ENCODE measurements at regions not wholly inside any gene's neighbourhood (a gene's known extent, or its start where the extent isn't known, plus 50 kb on each side); places are given as distances from the start of the nearest gene placed in this dataset.

- no peak for TF ChIP-seq CTCF (IDR thresholded peaks at IDR 0.05)
- no peak for ATAC-seq (ENCODE audit: insufficient number of reproducible peaks, low FRiP score, low read depth)
- Histone ChIP-seq H3K27ac (no peak overlapping the region), H3K4me3 (no peak overlapping the region), H3K4me1 (ENCODE audit: control insufficient read depth in 1 of 2, low read depth in 2 of 2) (no peaks in the 10 kb centered on the region), H3K27me3 (replicated peaks; ENCODE audit: insufficient read depth) (no peaks in the 10 kb centered on the region), H3K36me3 (no peaks in the 10 kb centered on the region), H3K9me3 (no peaks in the 10 kb centered on the region)
- no peak for DNase-seq (ENCODE audit: low spot score)
Measured at GRCh38 chr15:80328496-80328895, 75.7 kb upstream of the ARNT2 start.

- ATAC-seq (ENCODE audit: insufficient number of reproducible peaks, low FRiP score, low read depth) (no peak), DNase-seq (ENCODE audit: low spot score) (no peak)
- no peak overlapping the region for H3K4me3 ChIP-seq
- no peaks in the 10 kb centered on the region for H3K9me3 ChIP-seq
- TF ChIP-seq CTCF (IDR thresholded peaks at IDR 0.05): no peak
- no peaks in the 10 kb centered on the region for H3K4me1 ChIP-seq (ENCODE audit: control insufficient read depth in 1 of 2, low read depth in 2 of 2)
- H3K36me3 ChIP-seq: no peaks in the 10 kb centered on the region
- H3K27me3 ChIP-seq (replicated peaks; ENCODE audit: insufficient read depth): no peaks in the 10 kb centered on the region
- no peak overlapping the region for H3K27ac ChIP-seq
Measured at GRCh38 chr15:80331886-80332406, 72.2 kb upstream of the ARNT2 start.

- no peak for TF ChIP-seq CTCF (IDR thresholded peaks at IDR 0.05)
- no peak for DNase-seq (ENCODE audit: low spot score)
Measured at GRCh38 chr15:80333261-80333660, 70.9 kb upstream of the ARNT2 start.

GRCh38 chr15:80334521-80334920, 69.7 kb upstream of the ARNT2 start:
- DNase-seq (ENCODE audit: low spot score): no peak
- Histone ChIP-seq H3K4me3 (no peak overlapping the region), H3K9me3 (no peaks in the 10 kb centered on the region), H3K36me3 (no peaks in the 10 kb centered on the region), H3K27ac (no peak overlapping the region), H3K27me3 (replicated peaks; ENCODE audit: insufficient read depth) (no peaks in the 10 kb centered on the region), H3K4me1 (ENCODE audit: control insufficient read depth in 1 of 2, low read depth in 2 of 2) (no peaks in the 10 kb centered on the region)
- TF ChIP-seq CTCF (IDR thresholded peaks at IDR 0.05): no peak
- no peak for ATAC-seq (ENCODE audit: insufficient number of reproducible peaks, low FRiP score, low read depth)

More at GRCh38 chr15:80333261-80333660, 70.9 kb upstream of the ARNT2 start:
- Histone ChIP-seq H3K27ac (no peak overlapping the region), H3K9me3 (no peaks in the 10 kb centered on the region), H3K4me1 (ENCODE audit: control insufficient read depth in 1 of 2, low read depth in 2 of 2) (no peaks in the 10 kb centered on the region), H3K4me3 (no peak overlapping the region), H3K36me3 (no peaks in the 10 kb centered on the region), H3K27me3 (replicated peaks; ENCODE audit: insufficient read depth) (no peaks in the 10 kb centered on the region)
- no peak for ATAC-seq (ENCODE audit: insufficient number of reproducible peaks, low FRiP score, low read depth)

GRCh38 chr15:80339601-80340000, 64.6 kb upstream of the ARNT2 start:
- TF ChIP-seq CTCF (IDR thresholded peaks at IDR 0.05): no peak
- no peaks in the 10 kb centered on the region for H3K36me3 ChIP-seq
- ATAC-seq (ENCODE audit: insufficient number of reproducible peaks, low FRiP score, low read depth): no peak
- no peak overlapping the region for H3K27ac ChIP-seq
- no peak overlapping the region for H3K4me3 ChIP-seq
- no peaks in the 10 kb centered on the region for H3K27me3 ChIP-seq (replicated peaks; ENCODE audit: insufficient read depth)
- DNase-seq (ENCODE audit: low spot score): no peak
- no peaks in the 10 kb centered on the region for H3K9me3 ChIP-seq
- H3K4me1 ChIP-seq (ENCODE audit: control insufficient read depth in 1 of 2, low read depth in 2 of 2): no peaks in the 10 kb centered on the region

Data from thoracic aorta (tissue), 2 donors.